K562 (cell line): ENCODE measurements at regions not wholly inside any gene's neighbourhood (a gene's known extent, or its start where the extent isn't known, plus 50 kb on each side); places are given as distances from the start of the nearest gene placed in this dataset.

Source experiments
- ATAC-seq: fragments of 200-7000 bp; cut with Tn5 transposase; 3 replicates; pipeline ENCODE4 v1.9.1; 2020; ENCODE audit warnings: moderate library complexity
- BruUV-seq: library from RNA; stranded (reverse); fragments of 400-500 nt; replicated peaks from 2 replicates; lab custom pipeline; 2021; lab: Mats Ljungman, UMichigan
- CTCF ChIA-PET: fragments of 300-600 bp; formaldehyde crosslinking; extraction: SDS; loops from one replicate; lab custom pipeline; 2021; ENCODE audit warnings: low intra/inter-chr PET ratio; lab: Yijun Ruan, JAX
- POLR2A ChIA-PET: fragments of 300-600, 350-650 bp; sonication (Branson Sonifier 250); formaldehyde crosslinking; extraction: SDS; loops from one replicate; lab custom pipeline; 2021; ENCODE audit warnings: antibody characterized with exemption, inconsistent platforms; lab: Yijun Ruan, JAX
- DNase-seq, 4 experiments: peaks; one replicate each; pipeline versions ENCODE4 v3.0.0 to v3.0.0-alpha.2; 2011 to 2018; ENCODE audit warnings: low spot score in 3 of 4, mixed read lengths in 3 of 4; ENCODE audit errors: extremely low read depth in 1 of 4
- FAIRE-seq: peaks from 2 replicates; lab custom pipeline; 2011; peaks lifted over from hg19 to GRCh38; lab: Jason Lieb, UNC
- H2AFZ ChIP-seq: 2 replicates; pipeline ENCODE4 v1.6.0; 2011; ENCODE audit warnings: low read depth, low read length, control low read depth, inconsistent platforms
- H3K27ac ChIP-seq: fragments of 200-600 bp; 3 replicates; pipeline ENCODE4 v1.8.0; 2011; ENCODE audit warnings: low read depth, mild to moderate bottlenecking, control low read depth, inconsistent platforms, low read length, moderate library complexity, mixed read lengths; ENCODE audit errors: extremely low read depth
- H3K27me3 ChIP-seq, 2 experiments: fragments of 300-600 bp in 1 of 2; 2 replicates in 1 of 2; 3 replicates in 1 of 2; pipeline versions ENCODE4 v1.6.0 to v1.8.0; 2011; ENCODE audit warnings: inconsistent platforms in 2 of 2, low read length in 2 of 2, mild to moderate bottlenecking in 1 of 2, mixed read lengths in 1 of 2, moderate library complexity in 1 of 2; ENCODE audit not compliant: control insufficient read depth in 2 of 2, insufficient read depth in 2 of 2
- H3K36me3 ChIP-seq: fragments of 300-600 bp; 3 replicates; pipeline ENCODE4 v1.8.0; 2011; ENCODE audit warnings: mild to moderate bottlenecking, low read length, inconsistent platforms; ENCODE audit not compliant: control insufficient read depth, insufficient read depth
- H3K4me1 ChIP-seq, 2 experiments: fragments of 200-600 bp in 1 of 2; replicated peaks in 1 of 2; 2 replicates in 1 of 2; 3 replicates in 1 of 2; pipeline versions ENCODE4 v1.5.1 to v1.8.0; 2011; ENCODE audit warnings: inconsistent platforms in 2 of 2, low read length in 2 of 2, mild to moderate bottlenecking in 1 of 2, mixed read lengths in 1 of 2, moderate library complexity in 1 of 2; ENCODE audit not compliant: control insufficient read depth in 2 of 2, insufficient read depth in 2 of 2
- H3K4me2 ChIP-seq: 2 replicates; pipeline ENCODE4 v1.6.1; 2011; ENCODE audit warnings: low read length, control low read depth, inconsistent platforms, mixed read lengths; ENCODE audit not compliant: insufficient read depth
- H3K4me3 ChIP-seq: fragments of 200-600 bp; sonication (generic), shearing (Covaris generic); 2 replicates; pipeline ENCODE4 v1.5.1; 2016; ENCODE audit warnings: control low read depth, inconsistent platforms
- H3K79me2 ChIP-seq: fragments of 200-600 bp; 3 replicates; pipeline ENCODE4 v1.8.0; 2011; ENCODE audit warnings: low read length, inconsistent platforms; ENCODE audit not compliant: control insufficient read depth, insufficient read depth
- H3K9ac ChIP-seq, 2 experiments: 2 replicates each; pipeline versions ENCODE4 v1.6.0 to v1.6.1; 2011; ENCODE audit warnings: low read depth in 2 of 2, low read length in 2 of 2, control low read depth in 1 of 2, inconsistent platforms in 1 of 2, mild to moderate bottlenecking in 1 of 2, mixed read lengths in 1 of 2; ENCODE audit not compliant: insufficient read depth in 1 of 2
- H3K9me1 ChIP-seq: one replicate; pipeline ENCODE4 v1.6.0; 2011; ENCODE audit warnings: inconsistent platforms, mild to moderate bottlenecking, low read length, moderate library complexity; ENCODE audit not compliant: control insufficient read depth, insufficient read depth
- H3K9me3 ChIP-seq: replicated peaks from 2 replicates; pipeline ENCODE4 v1.5.1; 2011; ENCODE audit warnings: low read depth, low read length, inconsistent platforms; ENCODE audit not compliant: control insufficient read depth, insufficient read depth
- H4K20me1 ChIP-seq: replicated peaks from 2 replicates; pipeline ENCODE4 v1.6.1; 2011; ENCODE audit warnings: low read length, inconsistent platforms, mixed read lengths; ENCODE audit not compliant: control insufficient read depth, insufficient read depth
- ARID4B ChIP-seq: sonication (generic); formaldehyde crosslinking; IDR thresholded peaks from 2 replicates; pipeline ENCODE4 v1.8.0; 2022; ENCODE audit warnings: mild to moderate bottlenecking, missing genetic modification reagents
- NFIC ChIP-seq: fragments of 450-650 bp; IDR thresholded peaks from 2 replicates; pipeline ENCODE4 v1.6.1; 2017; ENCODE audit warnings: mild to moderate bottlenecking, inconsistent platforms
- NR0B1 ChIP-seq: fragments of 450-650 bp; IDR thresholded peaks from one replicate; pipeline ENCODE4 v1.6.1; 2018; ENCODE audit warnings: mild to moderate bottlenecking, moderate library complexity; ENCODE audit not compliant: partially characterized antibody
- TBP ChIP-seq: optimal IDR thresholded peaks from 2 replicates; pipeline ENCODE3; 2011; ENCODE audit warnings: low read depth, low read length, improper control_type of control experiment
- TEAD2 ChIP-seq: fragments of 450-650 bp; IDR thresholded peaks from 2 replicates; pipeline ENCODE4 v1.6.1; 2016; ENCODE audit warnings: missing genetic modification characterization, control low read depth, missing compliant biosample characterization
- ZKSCAN3 ChIP-seq: fragments of 250-450 bp; sonication (Bioruptor Pico); IDR thresholded peaks from 2 replicates; pipeline ENCODE4 v1.4.0; 2020
- WGBS: fragments of 100-300 bp; shearing (Covaris generic); methylation state at CpG from one replicate; pipeline ENCODE4 v1.1.6; 2016; ENCODE audit warnings: low coverage, mixed read lengths; ENCODE audit not compliant: insufficient coverage; ENCODE audit errors: missing lambda C conversion rate; 5-methylcytosine and 5-hydroxymethylcytosine counted together
- in situ Hi-C: fragments of 300-500 bp; cut with MboI; formaldehyde crosslinking; loops from 4 replicates; pipeline ENCODE4 v1.15.0; 2018; ENCODE audit warnings: inconsistent platforms, mixed read lengths
- intact Hi-C: fragments of 100-400 bp; cut with micrococcal nuclease; formaldehyde crosslinking; loops from 2 replicates; pipeline ENCODE4 v1.14.2; 2022
- TF ChIP-seq, protein P1 (sequence below): IDR thresholded peaks from 2 replicates; pipeline ENCODE4 v1.6.1; 2014; ENCODE audit warnings: antibody characterized with exemption
- TF ChIP-seq, protein P2 (sequence below): fragments of 200-800 bp; sonication (Bioruptor generic); IDR thresholded peaks from 2 replicates; pipeline ENCODE4 v1.6.1; 2017; ENCODE audit warnings: missing genetic modification characterization, missing compliant biosample characterization
- TF ChIP-seq, protein P3 (sequence below): fragments of 450-650 bp; IDR thresholded peaks from 2 replicates; pipeline ENCODE4 v1.6.1; 2018; ENCODE audit warnings: mild to moderate bottlenecking, low read depth; ENCODE audit not compliant: partially characterized antibody

GRCh38 chr6:113057567-113058053 lies 710.5 kb downstream of the RFPL4B start (continued):
- TF ChIP-seq NFIC, result no peak

- FAIRE-seq (no peak), ATAC-seq (no peak), DNase-seq (no peak)
- H3K36me3 ChIP-seq, result no peaks in the 10 kb centered on the region
- POLR2A ChIA-PET, result no interaction called here
- no peaks in the 10 kb centered on the region for H3K9me1 ChIP-seq
- intact Hi-C loops, result no loop called here
- H3K4me1 ChIP-seq, result no peaks in the 10 kb centered on the region
- H3K79me2 ChIP-seq, result no peaks in the 10 kb centered on the region
- in situ Hi-C loops, result no loop called here
- no peak overlapping the region for H3K4me2 ChIP-seq
- no peaks in the 10 kb centered on the region for H3K27me3 ChIP-seq
- no peak overlapping the region for H3K4me3 ChIP-seq
- no TSS peak for BruUV-seq
- H2AFZ ChIP-seq, result no peak overlapping the region
- 0% methylated on average over 2 of the region's 2 CpGs for WGBS
- no peaks in the 10 kb centered on the region for H3K9me3 ChIP-seq
- no peak overlapping the region for H3K27ac ChIP-seq
- no peak overlapping the region for H3K9ac ChIP-seq
- CTCF ChIA-PET, result no interaction called here
- H4K20me1 ChIP-seq, result no peaks in the 10 kb centered on the region
- no peak for TF ChIP-seq NR0B1
- TF ChIP-seq, protein P1, sequence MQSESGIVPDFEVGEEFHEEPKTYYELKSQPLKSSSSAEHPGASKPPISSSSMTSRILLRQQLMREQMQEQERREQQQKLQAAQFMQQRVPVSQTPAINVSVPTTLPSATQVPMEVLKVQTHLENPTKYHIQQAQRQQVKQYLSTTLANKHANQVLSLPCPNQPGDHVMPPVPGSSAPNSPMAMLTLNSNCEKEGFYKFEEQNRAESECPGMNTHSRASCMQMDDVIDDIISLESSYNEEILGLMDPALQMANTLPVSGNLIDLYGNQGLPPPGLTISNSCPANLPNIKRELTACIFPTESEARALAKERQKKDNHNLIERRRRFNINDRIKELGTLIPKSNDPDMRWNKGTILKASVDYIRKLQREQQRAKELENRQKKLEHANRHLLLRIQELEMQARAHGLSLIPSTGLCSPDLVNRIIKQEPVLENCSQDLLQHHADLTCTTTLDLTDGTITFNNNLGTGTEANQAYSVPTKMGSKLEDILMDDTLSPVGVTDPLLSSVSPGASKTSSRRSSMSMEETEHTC, result no peak
- no peak for TF ChIP-seq TBP
- no peak for TF ChIP-seq ZKSCAN3 (CRISPR knock-in tag)
- TF ChIP-seq, protein P2, sequence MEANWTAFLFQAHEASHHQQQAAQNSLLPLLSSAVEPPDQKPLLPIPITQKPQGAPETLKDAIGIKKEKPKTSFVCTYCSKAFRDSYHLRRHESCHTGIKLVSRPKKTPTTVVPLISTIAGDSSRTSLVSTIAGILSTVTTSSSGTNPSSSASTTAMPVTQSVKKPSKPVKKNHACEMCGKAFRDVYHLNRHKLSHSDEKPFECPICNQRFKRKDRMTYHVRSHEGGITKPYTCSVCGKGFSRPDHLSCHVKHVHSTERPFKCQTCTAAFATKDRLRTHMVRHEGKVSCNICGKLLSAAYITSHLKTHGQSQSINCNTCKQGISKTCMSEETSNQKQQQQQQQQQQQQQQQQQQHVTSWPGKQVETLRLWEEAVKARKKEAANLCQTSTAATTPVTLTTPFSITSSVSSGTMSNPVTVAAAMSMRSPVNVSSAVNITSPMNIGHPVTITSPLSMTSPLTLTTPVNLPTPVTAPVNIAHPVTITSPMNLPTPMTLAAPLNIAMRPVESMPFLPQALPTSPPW (CRISPR knock-in tag), result no peak
- no peak for TF ChIP-seq ARID4B
- no peak for TF ChIP-seq TEAD2 (tag)
- TF ChIP-seq, protein P3, sequence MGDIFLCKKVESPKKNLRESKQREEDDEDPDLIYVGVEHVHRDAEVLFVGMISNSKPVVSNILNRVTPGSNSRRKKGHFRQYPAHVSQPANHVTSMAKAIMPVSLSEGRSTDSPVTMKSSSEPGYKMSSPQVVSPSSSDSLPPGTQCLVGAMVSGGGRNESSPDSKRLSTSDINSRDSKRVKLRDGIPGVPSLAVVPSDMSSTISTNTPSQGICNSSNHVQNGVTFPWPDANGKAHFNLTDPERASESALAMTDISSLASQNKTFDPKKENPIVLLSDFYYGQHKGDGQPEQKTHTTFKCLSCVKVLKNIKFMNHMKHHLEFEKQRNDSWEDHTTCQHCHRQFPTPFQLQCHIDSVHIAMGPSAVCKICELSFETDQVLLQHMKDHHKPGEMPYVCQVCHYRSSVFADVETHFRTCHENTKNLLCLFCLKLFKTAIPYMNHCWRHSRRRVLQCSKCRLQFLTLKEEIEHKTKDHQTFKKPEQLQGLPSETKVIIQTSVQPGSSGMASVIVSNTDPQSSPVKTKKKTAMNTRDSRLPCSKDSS, result no peak
Observed at GRCh38 chr6:113060664-113061063, 713.5 kb downstream of the RFPL4B start.
